ENCODE measurements at regions not wholly inside any gene's neighbourhood (a gene's known extent, or its start where the extent isn't known, plus 50 kb on each side); places are given as distances from the start of the nearest gene placed in this dataset.

DNA sequence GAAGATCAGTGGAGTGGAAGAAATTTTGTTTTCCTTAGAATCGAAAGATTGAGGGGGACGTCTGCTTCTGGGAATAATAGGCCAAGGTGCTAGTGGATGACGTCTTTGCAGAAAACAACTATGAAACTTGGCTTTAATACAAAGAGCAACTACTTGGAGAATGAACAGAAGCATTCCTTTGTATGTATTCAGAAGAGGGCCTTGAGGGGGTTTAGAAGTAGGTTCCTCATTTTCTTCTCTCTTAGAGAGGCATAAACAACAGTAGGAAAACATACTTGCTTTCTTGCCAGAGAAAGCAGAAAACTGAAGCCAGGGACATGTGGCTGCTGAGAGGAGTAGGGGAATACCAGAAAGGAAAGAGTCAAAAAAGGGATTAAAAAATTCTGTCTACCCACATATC, 167.8 kb downstream of the ZNF330 start (continued):
- no peak for TF ChIP-seq NRF1 (IDR thresholded peaks at IDR 0.05; ENCODE audit: low read depth, low read length)
- no peak for TF ChIP-seq ASH2L (IDR thresholded peaks at IDR 0.05; ENCODE audit: low read length)
- no peak for TF ChIP-seq CHD2 (IDR thresholded peaks at IDR 0.05; ENCODE audit: low read length)

Data from H1 (cell line).